ENCODE measurements at regions not wholly inside any gene's neighbourhood (a gene's known extent, or its start where the extent isn't known, plus 50 kb on each side); places are given as distances from the start of the nearest gene placed in this dataset.
"Not testable (repeated sequence)": the region's sequence is repeated elsewhere in the genome, so short reads cannot be mapped to it uniquely, and the experiment has no call there.

- DNase-seq (ENCODE audit: low spot score): no peak
Observed at GRCh38 chr16:55061126-55061525, 130.5 kb downstream of the IRX5 start.

- no peak for DNase-seq (ENCODE audit: low spot score)
Observed at GRCh38 chr16:55062442-55062841, 131.8 kb downstream of the IRX5 start.

GRCh38 chr16:55072976-55073375, 142.3 kb downstream of the IRX5 start:
- no peak for DNase-seq (ENCODE audit: low spot score)

- no peak for DNase-seq (ENCODE audit: low spot score)
Observed at GRCh38 chr16:55073830-55074229, 143.2 kb downstream of the IRX5 start.

GRCh38 chr16:55075208-55075607, 144.5 kb downstream of the IRX5 start:
- not testable (repeated sequence) for DNase-seq (ENCODE audit: low spot score)

- DNase-seq (ENCODE audit: low spot score): no peak
Observed at GRCh38 chr16:55076053-55076452, 145.4 kb downstream of the IRX5 start.

GRCh38 chr16:55077266-55077665, 146.6 kb downstream of the IRX5 start:
- no peak for DNase-seq (ENCODE audit: low spot score)

- DNase-seq (ENCODE audit: low spot score): no peak
Observed at GRCh38 chr16:55078153-55078552, 147.5 kb downstream of the IRX5 start.

- no peak for DNase-seq (ENCODE audit: low spot score)
Observed at GRCh38 chr16:55078699-55079410, 148.2 kb downstream of the IRX5 start.

GRCh38 chr16:55081622-55082590, 151.2 kb downstream of the IRX5 start:
- DNase-seq (ENCODE audit: low spot score): no peak

- DNase-seq (ENCODE audit: low spot score): no peak
Observed at GRCh38 chr16:55082591-55082976, 151.9 kb downstream of the IRX5 start.

GRCh38 chr16:55083052-55083451, 152.4 kb downstream of the IRX5 start:
- DNase-seq (ENCODE audit: low spot score): no peak

- no peak for DNase-seq (ENCODE audit: low spot score)
Observed at GRCh38 chr16:55088098-55088497, 157.4 kb downstream of the IRX5 start.

GRCh38 chr16:55089600-55089999, 158.9 kb downstream of the IRX5 start:
- no peak for DNase-seq (ENCODE audit: low spot score)

- DNase-seq (ENCODE audit: low spot score): no peak
Observed at GRCh38 chr16:55091213-55091870, 160.7 kb downstream of the IRX5 start.

- no peak for DNase-seq (ENCODE audit: low spot score)
Observed at GRCh38 chr16:55091871-55092230, 161.2 kb downstream of the IRX5 start.

GRCh38 chr16:55100100-55100499, 169.4 kb downstream of the IRX5 start:
- DNase-seq (ENCODE audit: low spot score): no peak

- DNase-seq (ENCODE audit: low spot score): no peak
Observed at GRCh38 chr16:55101026-55101425, 170.4 kb downstream of the IRX5 start.

GRCh38 chr16:55102077-55102476, 171.4 kb downstream of the IRX5 start:
- no peak for DNase-seq (ENCODE audit: low spot score)

GRCh38 chr16:55102531-55102930, 171.9 kb downstream of the IRX5 start:
- no peak for DNase-seq (ENCODE audit: low spot score)

GRCh38 chr16:55107851-55108250, 177.2 kb downstream of the IRX5 start:
- no peak for DNase-seq (ENCODE audit: low spot score)

- no peak for DNase-seq (ENCODE audit: low spot score)
Observed at GRCh38 chr16:55113210-55113609, 182.5 kb downstream of the IRX5 start.

GRCh38 chr16:55115506-55115905, 184.8 kb downstream of the IRX5 start:
- DNase-seq (ENCODE audit: low spot score): no peak
